Kidney epithelial cell (primary cell): ENCODE measurements at regions not wholly inside any gene's neighbourhood (a gene's known extent, or its start where the extent isn't known, plus 50 kb on each side); places are given as distances from the start of the nearest gene placed in this dataset.
"Not testable (repeated sequence)": the region's sequence is repeated elsewhere in the genome, so short reads cannot be mapped to it uniquely, and the experiment has no call there.

Source experiments
- DNase-seq: peaks from one replicate; pipeline ENCODE4 v3.0.0-alpha.2; 2010; ENCODE audit warnings: low read depth
- H3K27me3 ChIP-seq: 2 replicates; pipeline ENCODE4 v1.6.0; 2011; ENCODE audit warnings: low read length; ENCODE audit not compliant: control insufficient read depth, insufficient read depth
- H3K36me3 ChIP-seq: 2 replicates; pipeline ENCODE4 v1.5.1; 2011; ENCODE audit warnings: low read length; ENCODE audit not compliant: control insufficient read depth, insufficient read depth
- H3K4me3 ChIP-seq: 2 replicates; pipeline ENCODE4 v1.5.1; 2011; ENCODE audit warnings: low read depth, mild to moderate bottlenecking, control low read depth, low read length
- CTCF ChIP-seq: IDR thresholded peaks from 2 replicates; pipeline ENCODE4 v1.5.1; 2011; ENCODE audit warnings: mild to moderate bottlenecking, moderate library complexity, low read length, control low read depth, inconsistent platforms; ENCODE audit not compliant: insufficient read depth, poor library complexity, severe bottlenecking

DNA sequence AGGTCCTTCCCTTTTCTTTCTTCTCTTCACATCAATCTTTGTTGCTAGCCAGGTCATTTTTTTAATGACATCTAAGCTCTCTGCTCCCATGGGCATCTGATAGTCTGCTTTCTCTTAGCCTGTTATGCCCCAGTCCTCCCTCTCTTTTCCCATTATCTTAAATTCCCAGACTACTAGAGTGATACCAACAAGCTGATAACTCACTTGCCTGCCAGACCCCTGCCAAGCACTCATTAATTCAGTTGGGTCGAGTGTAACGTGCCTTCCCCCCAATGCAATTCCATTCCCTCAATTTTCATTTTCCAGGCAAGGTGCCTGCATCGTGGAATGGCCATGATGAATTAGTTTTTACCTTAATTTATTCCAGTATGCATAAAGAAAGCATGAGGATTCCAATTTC lies 450.8 kb upstream of the ADAMTS9 start:
- Histone ChIP-seq H3K4me3 (no peak overlapping the region), H3K27me3 (no peaks in the 10 kb centered on the region), H3K36me3 (no peaks in the 10 kb centered on the region)
- TF ChIP-seq CTCF = no peak
- DNase-seq = no peak

GRCh38 chr3:65133752-65134151 lies 446.0 kb upstream of the ADAMTS9 start:
- not testable (repeated sequence) for DNase-seq, H3K27me3 ChIP-seq, H3K4me3 ChIP-seq, H3K36me3 ChIP-seq

- H3K27me3 ChIP-seq = no peaks in the 10 kb centered on the region
- DNase-seq = no peak
- H3K4me3 ChIP-seq = no peak overlapping the region
- TF ChIP-seq CTCF = no peak
- no peaks in the 10 kb centered on the region for H3K36me3 ChIP-seq
These were observed 443.0 kb upstream of the ADAMTS9 start for GRCh38 chr3:65130782-65131181.

GRCh38 chr3:65128346-65128745 lies 440.5 kb upstream of the ADAMTS9 start:
- DNase-seq = no peak
- Histone ChIP-seq H3K27me3 (no peaks in the 10 kb centered on the region), H3K4me3 (no peak overlapping the region), H3K36me3 (no peaks in the 10 kb centered on the region)
- no peak for TF ChIP-seq CTCF

GRCh38 chr3:65126527-65127410 lies 439.0 kb upstream of the ADAMTS9 start:
- Histone ChIP-seq H3K4me3 (no peak overlapping the region), H3K36me3 (no peaks in the 10 kb centered on the region)

GRCh38 chr3:65120156-65120555 lies 432.4 kb upstream of the ADAMTS9 start:
- not testable (repeated sequence) for H3K36me3 ChIP-seq, DNase-seq, H3K27me3 ChIP-seq, H3K4me3 ChIP-seq

More at GRCh38 chr3:65126527-65127410, 439.0 kb upstream of the ADAMTS9 start:
- no peak for TF ChIP-seq CTCF
- no peak for DNase-seq
- H3K27me3 ChIP-seq = no peaks in the 10 kb centered on the region
